ENCODE measurements at regions not wholly inside any gene's neighbourhood (a gene's known extent, or its start where the extent isn't known, plus 50 kb on each side); places are given as distances from the start of the nearest gene placed in this dataset.

GRCh38 chr9:32698706-32699277, 63.3 kb upstream of the TAF1L start:
- DNase-seq (ENCODE audit: low spot score): peak; percentile 57

- DNase-seq (ENCODE audit: low spot score): no peak
Measured at GRCh38 chr9:32701321-32702022, 66.0 kb upstream of the TAF1L start.

- DNase-seq (ENCODE audit: low spot score): no peak
Measured at GRCh38 chr9:32703635-32704034, 68.2 kb upstream of the TAF1L start.

GRCh38 chr9:32704343-32704742, 68.9 kb upstream of the TAF1L start:
- no peak for DNase-seq (ENCODE audit: low spot score)

- peak; percentile 14 for DNase-seq (ENCODE audit: low spot score)
Measured at GRCh38 chr9:32705059-32705458, 69.6 kb upstream of the TAF1L start.

- DNase-seq (ENCODE audit: low spot score): no peak
Measured at GRCh38 chr9:32706004-32706724, 70.7 kb upstream of the TAF1L start.

GRCh38 chr9:32706725-32707100, 71.2 kb upstream of the TAF1L start:
- DNase-seq (ENCODE audit: low spot score): no peak

- DNase-seq (ENCODE audit: low spot score): no peak
Measured at GRCh38 chr9:32707326-32707725, 71.9 kb upstream of the TAF1L start.

GRCh38 chr9:32708480-32709150, 73.1 kb upstream of the TAF1L start:
- no peak for DNase-seq (ENCODE audit: low spot score)

- no peak for DNase-seq (ENCODE audit: low spot score)
Measured at GRCh38 chr9:32709871-32710270, 73.5 kb upstream of the TMEM215 start.

GRCh38 chr9:32716425-32716824, 66.9 kb upstream of the TMEM215 start:
- no peak for DNase-seq (ENCODE audit: low spot score)

GRCh38 chr9:32716955-32717543, 66.3 kb upstream of the TMEM215 start:
- no peak for DNase-seq (ENCODE audit: low spot score)

- DNase-seq (ENCODE audit: low spot score): no peak
Measured at GRCh38 chr9:32722704-32723103, 60.6 kb upstream of the TMEM215 start.

GRCh38 chr9:32723789-32724325, 59.5 kb upstream of the TMEM215 start:
- no peak for DNase-seq (ENCODE audit: low spot score)

GRCh38 chr9:32725066-32725860, 58.1 kb upstream of the TMEM215 start:
- DNase-seq (ENCODE audit: low spot score): no peak

GRCh38 chr9:32728181-32728580, 55.2 kb upstream of the TMEM215 start:
- DNase-seq (ENCODE audit: low spot score): no peak

All from kidney tubule cell (primary cell).